Uterus (tissue), 2 donors: ENCODE measurements at regions not wholly inside any gene's neighbourhood (a gene's known extent, or its start where the extent isn't known, plus 50 kb on each side); places are given as distances from the start of the nearest gene placed in this dataset.

Experiments used
- POLR2A ChIP-seq, 2 donors: fragments of 450-650 bp; IDR thresholded peaks; one replicate each; pipeline ENCODE4 v1.6.1; 2016; ENCODE audit warnings: antibody characterized with exemption in 2 of 2, mild to moderate bottlenecking in 1 of 2, moderate library complexity in 1 of 2
- TF ChIP-seq, protein P1 (sequence below), 4 experiments: fragments of 200-600 bp in 2 of 4; fragments of 450-650 bp in 2 of 4; sonication (generic) in 2 of 4; IDR thresholded peaks; one replicate each; pipeline ENCODE4 v1.5.1; 2016 to 2019; ENCODE audit warnings: antibody characterized with exemption in 4 of 4, mild to moderate bottlenecking in 2 of 4, moderate library complexity in 1 of 4

GRCh38 chr2:136212426-136213378 lies 94.8 kb upstream of the CXCR4 start:
- no peak for TF ChIP-seq POLR2A (IDR thresholded peaks at IDR 0.05)
- TF ChIP-seq, protein P1, sequence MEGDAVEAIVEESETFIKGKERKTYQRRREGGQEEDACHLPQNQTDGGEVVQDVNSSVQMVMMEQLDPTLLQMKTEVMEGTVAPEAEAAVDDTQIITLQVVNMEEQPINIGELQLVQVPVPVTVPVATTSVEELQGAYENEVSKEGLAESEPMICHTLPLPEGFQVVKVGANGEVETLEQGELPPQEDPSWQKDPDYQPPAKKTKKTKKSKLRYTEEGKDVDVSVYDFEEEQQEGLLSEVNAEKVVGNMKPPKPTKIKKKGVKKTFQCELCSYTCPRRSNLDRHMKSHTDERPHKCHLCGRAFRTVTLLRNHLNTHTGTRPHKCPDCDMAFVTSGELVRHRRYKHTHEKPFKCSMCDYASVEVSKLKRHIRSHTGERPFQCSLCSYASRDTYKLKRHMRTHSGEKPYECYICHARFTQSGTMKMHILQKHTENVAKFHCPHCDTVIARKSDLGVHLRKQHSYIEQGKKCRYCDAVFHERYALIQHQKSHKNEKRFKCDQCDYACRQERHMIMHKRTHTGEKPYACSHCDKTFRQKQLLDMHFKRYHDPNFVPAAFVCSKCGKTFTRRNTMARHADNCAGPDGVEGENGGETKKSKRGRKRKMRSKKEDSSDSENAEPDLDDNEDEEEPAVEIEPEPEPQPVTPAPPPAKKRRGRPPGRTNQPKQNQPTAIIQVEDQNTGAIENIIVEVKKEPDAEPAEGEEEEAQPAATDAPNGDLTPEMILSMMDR (IDR thresholded peaks at IDR 0.05) = no peak
